NCI-H146 (cell line): ENCODE measurements at regions not wholly inside any gene's neighbourhood (a gene's known extent, or its start where the extent isn't known, plus 50 kb on each side); places are given as distances from the start of the nearest gene placed in this dataset.
"Not testable (repeated sequence)": the region's sequence is repeated elsewhere in the genome, so short reads cannot be mapped to it uniquely, and the experiment has no call there.

Experiments used
- DNase-seq: peaks from one replicate; lab custom pipeline; 2025; lab: John Stamatoyannopoulos, UW

GRCh38 chr1:238767321-238767720 is 619.0 kb upstream of the CHRM3 start:
- DNase-seq: no peak

DNA sequence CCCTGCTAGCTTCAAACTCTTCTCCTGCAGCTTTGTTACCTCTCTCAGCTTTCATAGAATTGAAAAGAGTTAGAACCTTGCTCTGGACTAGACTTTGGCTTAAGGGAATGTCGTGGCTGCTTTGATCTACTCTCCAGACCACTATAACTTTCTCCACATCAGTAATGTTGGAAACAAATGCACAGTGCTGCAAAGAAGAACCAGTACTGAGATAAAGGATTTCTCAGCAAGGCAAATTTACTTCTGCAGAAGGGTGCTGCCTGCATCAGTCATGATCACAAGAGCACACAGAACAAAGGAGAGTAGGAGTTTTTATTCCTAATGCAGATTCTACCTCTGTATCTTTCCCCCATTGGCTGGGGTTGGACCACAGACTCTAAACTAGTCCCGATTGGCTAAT is 621.6 kb upstream of the CHRM3 start:
- no peak for DNase-seq

- DNase-seq: no peak
Observed at GRCh38 chr1:238753252-238753651, 633.1 kb upstream of the CHRM3 start.

- DNase-seq: no peak
Observed at GRCh38 chr1:238752327-238752726, 634.0 kb upstream of the CHRM3 start.

GRCh38 chr1:238745069-238745468 is 641.3 kb upstream of the CHRM3 start:
- DNase-seq: no peak

GRCh38 chr1:238738892-238739291 is 647.5 kb upstream of the CHRM3 start:
- no peak for DNase-seq

GRCh38 chr1:238727670-238728069 is 658.7 kb upstream of the CHRM3 start:
- no peak for DNase-seq

DNA sequence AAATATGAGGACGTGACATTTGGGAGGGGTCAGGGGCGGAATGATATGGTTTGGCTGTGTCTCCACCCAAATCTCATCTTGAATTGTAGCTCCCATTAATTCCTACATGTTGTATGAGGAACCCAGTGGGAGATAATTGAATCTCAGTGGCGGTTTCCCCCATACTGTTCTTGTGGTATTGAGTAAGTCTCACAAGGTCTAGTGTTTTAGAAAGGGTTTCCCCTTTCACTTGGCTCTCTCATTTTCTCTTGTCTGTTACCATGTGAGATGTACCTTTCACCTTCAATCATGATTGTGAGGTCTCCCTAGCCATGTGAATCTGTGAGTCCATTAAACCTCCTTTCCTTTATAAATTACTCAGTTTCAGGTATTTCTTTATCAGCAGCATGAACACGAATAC is 663.6 kb upstream of the CHRM3 start:
- DNase-seq: no peak

DNA sequence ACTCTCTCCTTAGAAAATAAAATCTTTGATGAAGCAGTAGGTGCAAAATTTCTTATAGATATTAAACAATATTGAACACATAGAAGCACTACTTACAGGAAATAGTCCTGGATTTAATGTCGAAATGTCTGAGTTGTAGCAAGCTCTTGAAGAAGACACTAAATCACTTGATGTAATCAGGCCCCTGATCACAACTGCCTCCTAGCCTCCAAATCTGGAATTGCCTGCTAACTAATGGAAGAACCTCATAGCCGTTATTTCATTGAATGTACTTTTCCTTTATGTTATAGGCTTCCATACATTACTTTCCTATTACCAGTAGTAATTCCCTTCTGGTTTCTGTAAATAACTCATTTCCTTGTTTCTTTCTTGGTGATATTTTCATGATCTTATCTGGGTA is 675.7 kb upstream of the CHRM3 start:
- no peak for DNase-seq

DNA sequence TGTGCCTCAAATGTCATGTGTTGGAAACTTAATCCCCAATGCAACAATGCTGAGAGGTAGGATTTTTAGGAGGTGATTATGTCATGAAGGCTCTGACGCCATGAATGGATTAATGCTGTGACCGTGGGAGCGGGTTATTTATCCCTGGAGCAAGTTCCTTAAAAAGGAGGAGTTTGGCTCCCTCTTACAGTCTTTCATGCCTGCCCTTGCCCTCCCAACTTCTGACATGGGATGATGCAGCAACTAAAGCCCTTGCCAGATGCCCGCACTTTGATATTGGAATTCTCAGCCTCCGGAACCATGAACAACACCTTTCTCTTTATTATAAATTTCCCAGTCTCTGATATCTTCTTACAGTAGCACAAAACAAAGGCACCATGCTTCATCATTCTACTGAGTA is 685.3 kb upstream of the CHRM3 start:
- no peak for DNase-seq

DNA sequence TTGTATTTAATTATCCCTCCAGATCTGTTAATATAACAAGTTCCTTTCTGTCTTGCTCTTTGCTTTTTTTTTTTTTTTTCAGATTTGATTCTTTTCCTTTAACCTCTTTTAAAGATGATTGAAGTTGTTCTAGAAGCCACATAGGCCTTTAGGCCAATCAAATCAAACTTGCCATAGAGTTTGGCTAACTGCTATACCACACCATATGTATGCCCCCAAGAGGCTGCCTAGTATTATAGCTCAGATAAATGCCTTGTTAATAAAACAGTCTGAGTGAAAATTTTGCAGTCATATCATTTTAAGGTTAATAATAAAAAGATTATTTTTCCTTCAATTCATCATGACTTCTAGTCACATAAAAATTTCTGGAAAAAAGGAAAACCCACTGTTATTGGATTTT is 696.0 kb upstream of the CHRM3 start:
- DNase-seq: no peak

DNA sequence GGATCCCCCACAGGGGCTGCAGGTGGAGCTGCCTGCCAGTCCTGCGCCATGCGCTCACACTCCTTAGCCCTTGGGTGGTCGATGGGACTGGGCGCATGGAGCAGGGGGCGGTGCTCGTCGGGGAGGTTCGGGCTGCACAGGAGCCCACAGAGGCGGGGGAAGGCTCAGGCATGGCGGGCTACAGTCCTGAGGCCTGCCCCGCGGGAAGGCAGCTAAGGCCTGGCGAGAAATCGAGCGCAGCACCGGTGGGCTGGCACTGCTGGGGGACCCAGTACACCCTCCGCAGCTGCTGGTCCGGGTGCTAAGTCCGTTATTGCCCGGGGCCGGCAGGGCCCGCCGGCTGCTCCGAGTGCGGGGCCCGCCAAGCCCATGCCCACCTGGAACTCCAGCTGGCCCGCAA is 701.8 kb upstream of the CHRM3 start:
- not testable (repeated sequence) for DNase-seq

DNA sequence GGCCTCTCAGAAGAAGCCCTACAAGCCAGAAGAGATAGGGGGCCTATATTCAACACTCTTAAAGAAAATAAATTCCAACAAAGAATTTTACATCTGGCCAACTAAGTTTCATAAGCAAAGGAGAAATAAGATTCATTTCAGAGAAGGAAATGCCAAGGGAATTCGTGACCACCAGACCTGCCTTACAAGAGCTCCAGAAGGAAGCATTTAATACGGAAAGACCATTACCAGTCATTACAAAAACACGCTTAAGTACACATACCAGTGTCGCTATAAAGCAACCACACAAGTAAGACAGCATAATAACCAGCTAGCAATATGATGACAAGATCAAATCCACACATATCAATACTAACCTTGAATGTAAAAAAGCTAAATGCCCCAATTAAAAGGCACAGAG is 704.9 kb upstream of the CHRM3 start:
- no peak for DNase-seq

- no peak for DNase-seq
Observed at GRCh38 chr1:238681021-238681420, 705.3 kb upstream of the CHRM3 start.

DNA sequence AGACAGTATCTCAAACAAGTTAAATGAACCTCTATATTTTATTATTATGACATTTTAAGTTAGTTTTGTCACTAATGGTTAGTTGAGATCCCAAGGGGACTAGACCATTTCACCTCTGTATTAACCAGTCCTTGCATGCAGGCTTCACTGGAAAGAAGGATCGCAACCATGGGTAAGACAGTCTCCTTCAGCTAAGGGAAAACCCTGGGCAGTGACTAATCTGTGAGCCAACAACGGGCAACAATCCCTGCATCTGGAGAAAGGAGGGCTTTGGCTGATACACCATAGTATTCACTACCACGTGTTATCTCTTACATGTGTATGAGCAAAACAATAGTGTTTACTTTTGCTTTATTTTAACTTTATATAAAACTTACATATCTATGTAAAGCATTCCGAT is 708.8 kb upstream of the CHRM3 start:
- no peak for DNase-seq

GRCh38 chr1:238675221-238675620 is 711.1 kb upstream of the CHRM3 start:
- DNase-seq: no peak

DNA sequence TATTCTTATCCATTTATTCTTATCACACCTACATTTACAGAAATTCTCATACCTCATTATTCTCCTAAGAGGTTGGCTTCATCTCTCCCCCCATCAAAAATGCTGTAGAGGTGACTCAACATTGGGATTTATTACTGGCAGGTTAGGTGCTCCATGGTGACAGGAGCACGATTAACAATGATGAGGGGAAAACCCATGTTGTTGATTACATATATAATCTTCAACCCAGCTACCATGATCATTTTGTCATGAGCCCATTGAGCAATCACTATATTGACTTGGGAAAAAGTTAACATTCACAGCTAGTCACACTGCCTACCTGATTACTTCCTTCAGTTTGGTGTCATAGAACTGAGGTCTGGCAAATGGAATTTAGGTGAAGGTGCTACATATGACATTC is 712.1 kb upstream of the CHRM3 start:
- no peak for DNase-seq

DNA sequence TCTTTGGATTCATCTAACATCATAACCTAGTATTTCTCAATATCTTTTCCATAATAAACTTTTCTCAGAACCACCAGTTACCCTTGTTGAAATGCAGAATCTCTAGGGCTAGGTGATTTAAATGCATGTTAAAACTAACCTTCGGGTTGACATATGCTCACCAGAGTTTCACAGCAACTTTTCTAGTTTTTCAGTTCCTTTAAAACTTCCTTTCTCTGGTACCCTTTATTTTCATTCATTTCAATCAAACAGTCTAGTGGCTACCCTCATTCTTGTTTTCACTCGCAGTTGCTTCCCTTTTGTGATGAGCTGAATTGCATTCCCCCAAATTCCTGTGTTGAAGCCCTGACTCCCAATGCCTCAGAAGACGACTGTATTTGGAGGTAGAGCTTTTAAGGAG is 712.8 kb upstream of the CHRM3 start:
- DNase-seq: no peak

DNA sequence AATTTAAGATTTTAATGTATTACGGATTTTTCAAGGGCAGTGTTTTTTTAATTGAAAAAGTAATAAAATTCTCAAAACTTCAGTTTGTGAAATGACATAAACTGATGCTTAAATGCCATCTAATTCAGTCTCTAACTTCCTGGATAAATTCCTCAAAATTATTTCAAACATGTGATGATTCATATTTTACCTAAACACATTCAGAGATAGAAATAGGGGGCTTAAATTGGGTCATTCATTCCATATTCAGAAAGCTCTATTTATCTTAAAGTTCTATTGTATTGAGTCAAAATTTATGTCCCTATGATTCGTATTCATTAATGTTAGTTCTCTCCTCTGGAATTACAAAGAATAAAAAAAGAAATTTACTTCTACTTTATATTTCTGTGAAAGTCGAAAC is 713.6 kb upstream of the CHRM3 start:
- DNase-seq: no peak

GRCh38 chr1:238672262-238672661 is 714.1 kb upstream of the CHRM3 start:
- DNase-seq: no peak

DNA sequence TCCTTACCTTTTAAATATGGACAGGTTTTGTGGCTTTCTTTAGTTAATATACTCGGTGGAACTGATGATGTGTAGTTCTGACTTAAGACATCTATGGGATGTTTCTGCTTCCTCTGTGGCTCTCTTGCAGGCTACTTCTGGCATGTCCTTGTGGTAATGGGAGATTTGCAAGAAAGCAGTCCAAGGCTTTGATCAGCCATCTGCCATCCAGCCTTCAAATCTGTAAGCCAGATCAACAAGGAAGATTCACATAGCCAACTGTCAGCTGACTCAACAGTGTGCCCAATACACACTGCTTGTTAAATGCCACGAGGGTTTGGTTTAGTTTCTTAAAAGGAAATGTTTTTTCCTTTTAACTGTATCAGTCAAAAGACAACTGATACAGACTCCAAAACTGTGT is 722.2 kb upstream of the CHRM3 start:
- DNase-seq: no peak

- no peak for DNase-seq
Observed at GRCh38 chr1:238660849-238661248, 725.5 kb upstream of the CHRM3 start.

- no peak for DNase-seq
Observed at GRCh38 chr1:238658763-238659162, 727.6 kb upstream of the CHRM3 start.

DNA sequence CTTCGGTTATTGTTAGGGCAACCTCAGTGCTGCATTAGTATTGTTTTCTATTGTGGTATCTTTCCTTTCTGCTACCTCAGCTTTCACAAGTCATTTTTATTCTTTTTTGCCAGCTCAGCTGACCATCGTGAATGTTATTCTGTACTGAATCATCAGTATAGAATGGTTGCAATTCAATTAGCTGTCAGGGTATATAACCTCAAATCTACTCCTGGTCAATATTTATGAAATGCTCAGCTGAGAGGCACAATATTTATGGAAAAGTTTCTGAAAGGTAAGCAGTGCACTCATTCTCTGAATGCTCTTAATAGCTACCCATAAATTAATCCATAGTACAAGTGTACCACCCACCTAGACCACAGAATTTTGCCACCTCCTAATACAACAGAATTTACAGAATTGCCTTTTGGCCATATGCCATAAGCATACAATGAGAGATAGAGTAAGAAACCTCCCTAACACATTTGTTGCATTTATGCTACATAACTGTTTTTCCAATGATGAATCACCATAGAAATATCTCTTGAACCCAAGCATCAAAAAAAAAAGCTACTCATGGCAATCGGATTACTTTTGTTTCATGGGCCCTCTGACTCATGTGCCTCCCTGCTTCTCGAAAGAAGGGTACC is 732.6 kb upstream of the CHRM3 start:
- no peak for DNase-seq
